ENCODE measurements at regions not wholly inside any gene's neighbourhood (a gene's known extent, or its start where the extent isn't known, plus 50 kb on each side); places are given as distances from the start of the nearest gene placed in this dataset.
A peak's percentile ranks its signal among the peaks of the same experiment; 100 is the strongest.

DNA sequence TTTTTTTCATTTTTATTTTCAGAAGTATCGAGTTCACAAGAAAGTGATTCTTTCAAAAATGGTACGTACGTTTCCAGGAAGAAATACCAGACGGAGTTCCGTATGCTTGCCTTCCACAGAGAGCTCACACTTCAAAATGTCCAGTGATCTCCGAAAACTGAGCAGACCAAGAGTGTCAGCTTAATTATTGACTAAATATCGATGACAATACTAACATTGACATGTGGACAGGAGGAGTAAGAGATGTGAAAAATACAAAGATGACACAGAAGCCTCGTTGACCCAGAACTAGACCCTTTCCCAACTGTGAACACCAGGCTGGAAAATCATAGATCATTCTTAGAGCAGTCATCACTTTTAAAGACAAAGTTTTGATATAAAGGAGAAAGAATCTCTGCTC is 440.0 kb upstream of the POU3F3 start:
- peak; percentile 88 to 95 (median 92) for ATAC-seq
- Histone ChIP-seq H3K36me3 (no peaks in the 10 kb centered on the region), H3K27me3 (no peaks in the 10 kb centered on the region), H3K27ac (peak overlapping the region; percentile 56 to 86 (median 58)), H3K9me3 (no peaks in the 10 kb centered on the region), H3K4me3 (peak overlapping the region; percentile 29 to 61 (median 46)), H3K4me1 (no peaks in the 10 kb centered on the region)
- 16% methylated on average over 8 of the region's 8 CpGs for WGBS (ENCODE audit: insufficient coverage, low coverage, low lambda C conversion rate, missing lambda C conversion rate)
- TF ChIP-seq POLR2A (IDR thresholded peaks at IDR 0.05) = peak; percentile 89
- TF ChIP-seq, protein P1, sequence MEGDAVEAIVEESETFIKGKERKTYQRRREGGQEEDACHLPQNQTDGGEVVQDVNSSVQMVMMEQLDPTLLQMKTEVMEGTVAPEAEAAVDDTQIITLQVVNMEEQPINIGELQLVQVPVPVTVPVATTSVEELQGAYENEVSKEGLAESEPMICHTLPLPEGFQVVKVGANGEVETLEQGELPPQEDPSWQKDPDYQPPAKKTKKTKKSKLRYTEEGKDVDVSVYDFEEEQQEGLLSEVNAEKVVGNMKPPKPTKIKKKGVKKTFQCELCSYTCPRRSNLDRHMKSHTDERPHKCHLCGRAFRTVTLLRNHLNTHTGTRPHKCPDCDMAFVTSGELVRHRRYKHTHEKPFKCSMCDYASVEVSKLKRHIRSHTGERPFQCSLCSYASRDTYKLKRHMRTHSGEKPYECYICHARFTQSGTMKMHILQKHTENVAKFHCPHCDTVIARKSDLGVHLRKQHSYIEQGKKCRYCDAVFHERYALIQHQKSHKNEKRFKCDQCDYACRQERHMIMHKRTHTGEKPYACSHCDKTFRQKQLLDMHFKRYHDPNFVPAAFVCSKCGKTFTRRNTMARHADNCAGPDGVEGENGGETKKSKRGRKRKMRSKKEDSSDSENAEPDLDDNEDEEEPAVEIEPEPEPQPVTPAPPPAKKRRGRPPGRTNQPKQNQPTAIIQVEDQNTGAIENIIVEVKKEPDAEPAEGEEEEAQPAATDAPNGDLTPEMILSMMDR (IDR thresholded peaks at IDR 0.05) = no peak
- no peak for DNase-seq
- intact Hi-C loops (cut with DNase I) = no loop called here

DNA sequence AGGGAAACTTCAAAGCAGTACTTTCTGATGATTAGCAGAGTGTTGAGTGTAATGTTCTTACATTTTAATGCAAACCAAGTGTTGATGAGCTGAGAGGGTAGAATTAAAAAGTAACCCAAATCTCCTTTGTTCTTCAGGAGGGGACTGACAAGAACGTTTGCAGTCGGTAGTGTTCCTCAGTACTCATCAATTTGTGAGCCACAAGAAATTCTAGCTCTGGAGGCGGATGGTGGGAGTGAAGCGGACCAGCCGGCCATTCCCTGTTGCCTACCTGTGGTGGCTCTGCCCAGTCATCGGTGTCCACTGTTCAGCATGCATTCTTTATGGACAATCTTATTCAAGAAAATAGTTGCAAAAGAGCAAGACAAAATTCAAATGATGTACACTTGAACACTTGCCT is 438.6 kb upstream of the POU3F3 start:
- Histone ChIP-seq H3K4me1 (peaks cover 0 to 5% (median 1%) of the 10 kb centered on the region in 4 donors), H3K4me3 (no peak overlapping the region), H3K36me3 (no peaks in the 10 kb centered on the region), H3K9me3 (no peaks in the 10 kb centered on the region), H3K27me3 (no peaks in the 10 kb centered on the region), H3K27ac (no peak overlapping the region)
- intact Hi-C loops (cut with DNase I) = no loop called here
- TF ChIP-seq POLR2A (IDR thresholded peaks at IDR 0.05) = no peak
- TF ChIP-seq, protein P1 (IDR thresholded peaks at IDR 0.05) = no peak
- 83% methylated on average over 6 of the region's 6 CpGs for WGBS (ENCODE audit: insufficient coverage, low coverage, low lambda C conversion rate, missing lambda C conversion rate)
- ATAC-seq (no peak), DNase-seq (no peak)

DNA sequence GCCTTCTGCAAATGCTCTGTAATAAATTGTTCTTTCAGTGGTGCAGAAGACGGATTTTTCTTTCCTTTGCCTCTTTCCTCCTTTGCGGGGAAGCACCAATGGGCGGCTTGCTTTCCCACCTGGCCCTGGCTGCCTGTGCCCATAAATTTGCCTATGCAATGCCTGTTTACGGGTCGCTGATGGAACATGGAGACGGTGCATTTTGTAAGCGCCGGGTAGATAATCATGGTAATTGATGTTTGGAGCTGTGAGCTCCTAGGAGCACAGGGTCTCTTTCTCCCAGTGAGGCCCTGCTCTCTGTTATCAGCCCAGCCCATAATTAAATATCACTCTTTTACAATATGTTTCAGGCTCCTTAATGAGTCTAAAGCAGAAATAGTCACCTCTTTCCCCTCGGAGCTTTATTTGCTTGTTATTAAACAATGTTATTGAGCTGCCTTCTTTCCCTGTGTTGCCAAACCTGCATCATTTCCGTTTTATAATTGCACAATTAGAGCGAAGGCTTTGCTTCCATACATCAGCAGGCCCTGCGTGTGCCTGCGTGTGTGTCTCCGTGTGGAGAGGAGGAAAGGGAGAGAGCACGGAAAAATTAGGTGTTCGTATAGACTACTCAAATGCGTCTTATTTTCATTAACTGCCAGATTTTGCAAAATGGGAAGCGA is 437.4 kb upstream of the POU3F3 start:
- H3K36me3 ChIP-seq = no peaks in the 10 kb centered on the region
- intact Hi-C loops (cut with DNase I) = no loop called here
- WGBS (ENCODE audit: insufficient coverage, low coverage, low lambda C conversion rate, missing lambda C conversion rate) = 65% methylated on average over 12 of the region's 18 CpGs
- no peak for DNase-seq
- no peaks in the 10 kb centered on the region for H3K27me3 ChIP-seq
- H3K9me3 ChIP-seq = no peaks in the 10 kb centered on the region
- peaks cover 0 to 15% (median 7%) of the 10 kb centered on the region in 4 donors for H3K4me1 ChIP-seq
- ATAC-seq = no peak
- H3K27ac ChIP-seq = no peak overlapping the region
- no peak overlapping the region for H3K4me3 ChIP-seq
- no peak for TF ChIP-seq POLR2A (IDR thresholded peaks at IDR 0.05)
- TF ChIP-seq, protein P1 (IDR thresholded peaks at IDR 0.05) = no peak

DNA sequence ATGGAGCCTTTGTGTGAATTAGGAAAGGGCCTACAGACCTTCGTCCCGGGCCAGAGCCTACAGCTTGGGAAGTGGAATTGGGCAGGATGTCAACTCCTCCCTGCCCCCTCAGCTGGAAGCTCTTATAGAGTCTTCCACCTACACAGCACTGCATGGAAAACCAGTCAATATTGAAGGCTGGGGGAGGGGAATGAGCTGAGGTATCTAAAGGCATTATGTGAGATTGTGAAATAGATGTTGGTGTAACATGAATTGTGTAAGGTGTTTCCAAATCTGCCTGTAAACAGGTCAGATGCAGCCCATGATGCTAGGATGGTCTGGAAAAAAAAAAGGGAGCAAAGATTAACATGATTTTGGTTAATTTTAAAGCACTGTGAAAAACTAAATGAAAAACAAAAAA is 433.5 kb upstream of the POU3F3 start:
- Histone ChIP-seq H3K36me3 (no peaks in the 10 kb centered on the region), H3K4me1 (peaks cover 0 to 19% (median 8%) of the 10 kb centered on the region in 4 donors), H3K4me3 (no peak overlapping the region), H3K27me3 (no peaks in the 10 kb centered on the region), H3K27ac (peak overlapping the region in 2 of 3 donors; percentile 58 to 66), H3K9me3 (no peaks in the 10 kb centered on the region)
- intact Hi-C loops (cut with DNase I) = no loop called here
- no peak for TF ChIP-seq POLR2A (IDR thresholded peaks at IDR 0.05)
- TF ChIP-seq, protein P1 (IDR thresholded peaks at IDR 0.05) = peak in 1 of 4 donors; percentile 16
- WGBS (ENCODE audit: insufficient coverage, low coverage, low lambda C conversion rate, missing lambda C conversion rate) = 18% methylated on average over 2 of the region's 2 CpGs
- DNase-seq = peak in 2 of 3 donors; percentile 28 to 65
- peak; percentile 89 to 94 (median 90) for ATAC-seq
